ENCODE measurements at regions not wholly inside any gene's neighbourhood (a gene's known extent, or its start where the extent isn't known, plus 50 kb on each side); places are given as distances from the start of the nearest gene placed in this dataset.
A peak's percentile ranks its signal among the peaks of the same experiment; 100 is the strongest.

DNA sequence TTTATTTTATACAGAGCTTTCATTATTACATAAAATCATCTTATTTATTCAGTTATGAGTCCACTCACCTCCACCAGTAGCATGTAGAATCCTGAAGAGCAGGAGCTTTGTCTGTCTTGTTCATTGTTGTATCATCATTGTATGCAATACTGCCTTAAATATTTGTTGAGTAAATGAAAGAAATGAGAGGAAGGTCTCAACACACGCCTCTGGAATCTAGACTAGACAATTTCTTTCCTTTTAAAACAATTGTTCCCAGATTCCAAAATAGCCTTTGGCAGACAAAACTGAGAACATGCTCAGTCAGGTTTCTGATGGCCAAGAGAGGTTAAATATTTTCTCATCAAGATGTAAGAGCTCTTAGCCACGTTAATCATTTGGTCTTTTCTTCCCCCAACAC lies 173.1 kb upstream of the AGR3 start:
- no peak for ATAC-seq (ENCODE audit: low read depth)
- Mint-ChIP-seq H3K36me3 (peaks cover 17% of the 10 kb centered on the region), H3K27ac (no peak overlapping the region), H3K9me3 (peaks cover 15% of the 10 kb centered on the region), H3K4me3 (no peak overlapping the region), H3K27me3 (no peaks in the 10 kb centered on the region), H3K4me1 (peaks cover 29% of the 10 kb centered on the region)
- POLR2A ChIA-PET = interaction anchor here (1.0 to 1.3 kb wide), 2 partner anchors 176 to 243 kb away, joined by 3 to 4 read pairs; partner anchors contain the start of gene AHR
- no peak for DNase-seq

DNA sequence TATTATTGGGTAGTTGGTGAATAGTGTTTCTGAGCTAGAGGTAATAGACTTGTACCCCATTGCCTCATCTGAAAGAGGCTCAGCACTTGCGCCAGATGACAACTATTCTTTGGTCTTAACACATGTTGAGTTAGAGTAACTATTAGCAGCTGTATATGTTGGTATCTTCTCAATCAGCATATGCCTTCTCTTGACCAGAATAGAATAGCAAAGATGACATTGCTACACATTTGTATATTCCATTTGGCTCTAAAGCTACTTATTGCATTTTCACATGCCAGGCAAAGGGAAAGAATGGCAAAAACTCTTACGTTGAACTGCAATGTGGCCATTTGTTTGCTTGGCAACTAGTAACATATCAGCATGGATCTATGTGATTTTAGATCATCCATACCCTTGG lies 173.8 kb upstream of the AGR3 start:
- no peaks in the 10 kb centered on the region for H3K27me3 Mint-ChIP-seq
- DNase-seq (no peak), ATAC-seq (ENCODE audit: low read depth) (no peak)
- no peak overlapping the region for H3K4me3 Mint-ChIP-seq
- peaks cover 16% of the 10 kb centered on the region for H3K9me3 Mint-ChIP-seq
- H3K27ac Mint-ChIP-seq = no peak overlapping the region
- peaks cover 19% of the 10 kb centered on the region for H3K36me3 Mint-ChIP-seq
- POLR2A ChIA-PET = interaction anchor here (1.3 kb wide), 1 partner anchor 243 kb away, joined by 4 read pairs; the partner anchor contains the start of gene AHR
- peaks cover 30% of the 10 kb centered on the region for H3K4me1 Mint-ChIP-seq

DNA sequence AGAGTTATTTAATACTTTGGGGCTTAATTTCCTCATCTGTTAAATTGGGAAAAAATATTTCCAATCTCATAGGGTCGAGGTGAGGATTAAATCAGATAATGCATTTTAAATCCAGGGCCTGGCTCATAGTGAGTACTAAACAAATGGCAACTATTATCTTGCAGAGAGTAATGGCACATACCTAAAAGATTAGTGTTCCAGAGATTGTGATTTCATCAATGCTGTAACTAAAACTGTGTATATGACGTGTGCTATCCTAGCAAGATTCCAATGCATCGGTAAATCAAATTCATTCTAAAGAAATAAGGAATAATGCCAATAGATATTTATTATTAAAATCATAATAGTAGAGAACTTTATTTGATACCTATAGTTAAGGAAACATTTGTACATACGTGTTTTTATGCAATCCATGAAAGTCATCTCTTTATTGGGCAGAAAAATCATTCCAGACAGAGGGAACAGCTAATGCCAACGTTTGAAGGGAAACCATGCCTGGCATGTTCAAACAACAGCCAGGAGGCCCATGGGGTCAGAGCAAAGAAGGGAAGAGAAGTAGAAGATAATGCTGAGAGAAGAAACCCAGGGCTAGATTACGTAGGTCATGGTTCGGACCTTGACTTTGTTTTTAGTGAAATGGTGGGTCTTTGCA lies 174.8 kb upstream of the AGR3 start:
- Mint-ChIP-seq H3K27ac (peak overlapping the region; percentile 72), H3K27me3 (peaks cover 2% of the 10 kb centered on the region), H3K9me3 (peaks cover 16% of the 10 kb centered on the region), H3K4me1 (peaks cover 32% of the 10 kb centered on the region), H3K36me3 (peaks cover 19% of the 10 kb centered on the region), H3K4me3 (peak overlapping the region; percentile 40)
- peak; percentile 41 for ATAC-seq (ENCODE audit: low read depth)
- DNase-seq = no peak
- POLR2A ChIA-PET = interaction anchor here (1.0 to 1.6 kb wide), 2 partner anchors 39 to 242 kb away, joined by 4 read pairs; partner anchors contain the start of gene AHR

DNA sequence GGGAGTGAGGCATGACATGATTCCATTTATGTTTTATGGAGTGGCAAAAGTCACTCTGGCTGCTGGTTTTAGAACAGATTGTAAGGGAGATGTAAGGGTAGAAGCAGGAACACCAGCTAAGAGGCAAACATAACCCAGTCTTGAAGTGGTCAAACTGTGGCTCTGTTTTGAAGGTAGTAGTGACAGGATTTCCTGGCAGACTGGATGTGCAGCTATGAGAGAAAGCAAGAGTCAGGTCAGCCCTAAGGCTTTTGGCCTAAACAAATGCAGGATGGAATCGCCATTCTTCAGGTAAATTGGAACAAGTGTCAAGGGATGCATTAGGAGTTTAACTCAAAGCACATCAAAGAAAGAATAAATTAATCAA lies 175.3 kb upstream of the AGR3 start:
- H3K36me3 Mint-ChIP-seq = peaks cover 14% of the 10 kb centered on the region
- POLR2A ChIA-PET = interaction anchor here (1.0 to 1.6 kb wide), 3 partner anchors 12 to 241 kb away, joined by 3 to 4 read pairs (median 4); partner anchors contain the start of gene AHR

DNA sequence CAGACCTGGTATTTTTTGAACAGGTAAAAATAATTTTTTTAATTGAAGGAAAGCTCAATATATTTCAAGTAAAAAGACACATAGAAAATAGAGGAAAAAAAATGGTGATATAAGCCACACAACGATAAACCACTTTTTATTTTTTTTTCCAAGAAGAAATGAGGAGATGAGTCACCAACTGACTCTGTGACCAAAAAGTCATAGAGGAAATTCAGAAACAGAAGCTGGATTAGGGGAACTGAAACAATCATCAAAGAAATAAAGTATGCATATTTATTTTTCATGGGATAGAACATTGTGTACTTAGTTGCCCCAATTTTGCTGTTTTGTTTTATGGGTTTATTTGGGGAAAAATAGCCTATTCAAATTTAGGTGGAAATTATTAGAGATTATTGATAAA lies 176.8 kb upstream of the AGR3 start:
- ATAC-seq (ENCODE audit: low read depth) = no peak

More for the DNA sequence above, 175.3 kb upstream of the AGR3 start:
- peaks cover 32% of the 10 kb centered on the region for H3K4me1 Mint-ChIP-seq
- DNase-seq (no peak), ATAC-seq (ENCODE audit: low read depth) (peak; percentile 85)
- H3K27me3 Mint-ChIP-seq = peaks cover 2% of the 10 kb centered on the region
- peaks cover 12% of the 10 kb centered on the region for H3K9me3 Mint-ChIP-seq
- H3K27ac Mint-ChIP-seq = peak overlapping the region; percentile 72
- peak overlapping the region; percentile 40 for H3K4me3 Mint-ChIP-seq

DNA sequence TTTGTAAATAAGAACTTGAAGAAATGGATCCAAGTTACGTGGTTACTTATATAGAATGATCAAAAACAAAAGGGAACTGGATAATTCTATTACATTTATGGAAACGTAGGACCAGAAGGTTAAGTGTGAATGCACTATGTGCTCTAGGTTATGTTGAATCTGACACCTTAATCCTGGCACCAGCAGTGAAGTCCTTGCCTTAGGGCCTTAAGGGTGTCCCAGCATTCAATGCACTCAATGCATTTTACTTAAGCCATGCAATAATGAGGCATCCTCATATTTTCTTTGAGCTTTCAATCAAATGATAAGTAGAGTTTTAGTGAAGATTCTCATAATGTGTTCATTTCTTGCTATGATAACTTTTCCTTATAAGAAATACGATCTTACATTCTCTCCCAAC lies 178.3 kb upstream of the AGR3 start:
- DNase-seq = no peak
- ATAC-seq (ENCODE audit: low read depth) = no peak
- no peak overlapping the region for H3K27ac Mint-ChIP-seq
- POLR2A ChIA-PET = no interaction called here
- H3K27me3 Mint-ChIP-seq = peaks cover 2% of the 10 kb centered on the region
- H3K36me3 Mint-ChIP-seq = peaks cover 7% of the 10 kb centered on the region
- peaks cover 34% of the 10 kb centered on the region for H3K4me1 Mint-ChIP-seq
- no peak overlapping the region for H3K4me3 Mint-ChIP-seq
- peaks cover 1% of the 10 kb centered on the region for H3K9me3 Mint-ChIP-seq

More for the DNA sequence above, 176.8 kb upstream of the AGR3 start:
- Mint-ChIP-seq H3K9me3 (peaks cover 4% of the 10 kb centered on the region), H3K27ac (no peak overlapping the region), H3K27me3 (peaks cover 2% of the 10 kb centered on the region), H3K4me3 (peak overlapping the region; percentile 23), H3K36me3 (peaks cover 10% of the 10 kb centered on the region), H3K4me1 (peaks cover 37% of the 10 kb centered on the region)
- DNase-seq = no peak
- POLR2A ChIA-PET = interaction anchor here (0.8 kb wide), 1 partner anchor 240 kb away, joined by 3 read pairs; the partner anchor contains the start of gene AHR

DNA sequence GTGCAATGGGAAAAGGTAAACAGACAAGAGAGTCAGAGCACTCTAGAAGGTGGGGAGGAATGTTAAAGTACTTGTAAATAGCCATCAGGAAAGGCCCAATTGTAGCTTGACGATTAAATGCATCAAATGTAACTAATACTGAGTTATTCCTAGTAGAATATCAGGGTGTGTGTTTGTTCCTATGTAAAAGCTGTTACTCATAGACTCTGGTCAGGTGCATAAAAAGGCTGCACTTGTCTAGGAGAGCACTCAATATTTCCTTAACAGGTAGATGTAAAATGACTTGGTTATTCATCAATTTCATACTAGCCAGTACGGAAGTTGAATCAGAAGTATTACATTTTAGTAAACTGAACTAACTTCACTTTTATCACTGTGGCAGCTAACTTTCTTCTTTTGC lies 179.7 kb upstream of the AGR3 start:
- H3K9me3 Mint-ChIP-seq = peaks cover 3% of the 10 kb centered on the region
- DNase-seq (no peak), ATAC-seq (ENCODE audit: low read depth) (no peak)
- H3K27ac Mint-ChIP-seq = no peak overlapping the region
- H3K4me1 Mint-ChIP-seq = peaks cover 34% of the 10 kb centered on the region
- H3K36me3 Mint-ChIP-seq = peaks cover 4% of the 10 kb centered on the region
- peaks cover 2% of the 10 kb centered on the region for H3K27me3 Mint-ChIP-seq
- no peak overlapping the region for H3K4me3 Mint-ChIP-seq
- POLR2A ChIA-PET = no interaction called here

DNA sequence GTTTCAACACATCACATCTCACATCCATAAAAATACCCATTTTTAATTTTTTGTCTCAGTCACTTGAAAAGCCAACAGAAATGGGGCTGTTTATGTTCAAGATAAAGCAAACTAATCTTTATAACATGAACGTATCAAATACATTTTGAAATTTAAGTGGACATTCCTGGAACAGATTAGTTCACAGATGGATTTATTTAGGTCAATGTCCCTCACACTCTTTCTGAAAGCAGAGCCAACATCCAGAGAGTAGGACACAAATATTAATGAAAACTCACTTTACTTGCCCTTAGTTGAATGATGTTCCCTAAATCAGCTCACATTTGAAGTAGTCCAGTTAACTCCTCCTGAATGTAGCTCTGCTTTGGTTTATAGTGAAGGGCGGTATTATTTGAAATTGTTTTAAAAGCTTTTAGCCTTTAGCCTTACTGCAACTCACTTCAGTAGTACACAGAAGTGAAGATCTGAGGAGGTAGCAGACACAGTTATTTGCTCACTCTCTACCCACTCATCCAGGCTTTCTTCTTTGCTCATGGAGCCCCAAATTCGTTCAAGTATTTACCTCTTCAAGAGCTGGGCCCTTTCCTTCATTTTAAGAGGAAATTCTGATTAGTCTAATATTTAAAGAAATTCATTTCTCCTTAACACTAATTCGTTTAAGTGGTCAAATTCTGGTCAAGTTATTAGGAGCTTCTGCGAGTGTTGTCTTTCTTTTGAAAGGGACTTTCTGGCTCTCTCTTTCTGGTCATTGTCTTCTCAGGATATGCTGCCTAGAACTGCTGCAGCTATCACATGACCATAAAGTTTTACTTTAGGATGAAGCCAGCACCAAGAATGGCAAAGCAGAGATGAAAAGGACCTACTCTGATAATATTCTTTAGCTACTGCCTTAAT lies 180.6 kb upstream of the AGR3 start:
- peaks cover 2% of the 10 kb centered on the region for H3K27me3 Mint-ChIP-seq
- peaks cover 3% of the 10 kb centered on the region for H3K36me3 Mint-ChIP-seq
- H3K4me1 Mint-ChIP-seq = peaks cover 25% of the 10 kb centered on the region
- no peak overlapping the region for H3K4me3 Mint-ChIP-seq
- no peak overlapping the region for H3K27ac Mint-ChIP-seq
- POLR2A ChIA-PET = no interaction called here
- ATAC-seq (ENCODE audit: low read depth) = no peak
- no peak for DNase-seq
- H3K9me3 Mint-ChIP-seq = peaks cover 7% of the 10 kb centered on the region

DNA sequence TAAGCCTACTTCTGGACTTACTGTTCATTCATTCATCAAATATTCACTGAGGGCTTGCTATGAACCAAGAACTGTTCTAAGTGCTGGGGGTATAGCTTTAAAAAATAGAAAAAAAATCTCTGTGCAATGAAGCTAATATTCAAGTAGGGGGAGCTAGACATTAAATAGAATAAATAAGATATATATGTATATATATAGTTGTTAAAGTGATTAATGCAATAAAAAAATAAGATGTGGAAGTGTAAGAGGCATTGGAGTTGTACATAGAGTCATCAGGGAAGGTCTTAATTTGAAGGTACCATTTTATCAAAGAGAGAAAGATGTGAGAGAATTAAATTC lies 181.2 kb upstream of the AGR3 start:
- no peak for ATAC-seq (ENCODE audit: low read depth)
- H3K4me1 Mint-ChIP-seq = peaks cover 19% of the 10 kb centered on the region

DNA sequence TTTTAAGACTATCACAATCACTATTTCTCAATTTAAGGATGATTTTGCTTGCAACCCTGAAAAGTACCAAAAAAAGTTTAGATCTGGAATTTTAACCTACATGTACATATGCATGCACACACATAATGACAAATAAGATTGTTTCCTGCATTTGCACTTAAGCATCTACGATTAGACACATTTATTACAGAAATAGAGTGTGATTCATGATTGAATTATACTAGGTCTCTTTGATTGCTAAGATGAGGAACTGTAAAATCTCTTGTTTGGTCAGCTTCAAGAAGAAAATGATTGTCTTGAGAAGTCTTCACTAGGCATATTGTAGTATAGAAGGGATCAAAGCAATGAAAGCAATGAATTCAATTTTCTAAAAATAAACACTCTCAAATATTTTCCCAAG lies 185.9 kb upstream of the AGR3 start:
- POLR2A ChIA-PET = no interaction called here
- Mint-ChIP-seq H3K4me1 (peaks cover 4% of the 10 kb centered on the region), H3K9me3 (peaks cover 8% of the 10 kb centered on the region), H3K4me3 (no peak overlapping the region), H3K27ac (no peak overlapping the region), H3K36me3 (peaks cover 6% of the 10 kb centered on the region), H3K27me3 (no peaks in the 10 kb centered on the region)
- no peak for DNase-seq
- no peak for ATAC-seq (ENCODE audit: low read depth)

More for the DNA sequence above, 181.2 kb upstream of the AGR3 start:
- H3K9me3 Mint-ChIP-seq = peaks cover 9% of the 10 kb centered on the region
- DNase-seq = no peak
- POLR2A ChIA-PET = no interaction called here
- no peak overlapping the region for H3K4me3 Mint-ChIP-seq
- H3K36me3 Mint-ChIP-seq = peaks cover 3% of the 10 kb centered on the region
- H3K27me3 Mint-ChIP-seq = peaks cover 2% of the 10 kb centered on the region
- H3K27ac Mint-ChIP-seq = no peak overlapping the region

DNA sequence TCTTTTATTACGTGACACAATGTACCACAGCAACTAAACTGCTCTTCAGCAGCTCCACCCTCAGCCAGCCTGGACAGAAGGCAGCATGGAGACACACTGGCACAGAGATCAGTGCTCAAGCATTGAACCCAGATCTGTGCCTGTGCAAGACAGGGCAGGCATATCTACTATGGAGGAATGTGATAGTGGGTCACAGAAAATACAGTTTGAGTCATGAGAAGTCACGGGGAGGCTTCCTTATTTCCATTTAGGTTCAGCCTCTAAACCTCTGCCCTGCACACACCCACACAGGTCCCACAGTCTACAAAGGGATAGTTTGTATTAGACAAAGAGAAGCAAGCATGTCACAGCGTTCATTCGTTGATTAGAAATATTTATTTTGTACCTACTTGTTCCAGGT lies 187.4 kb upstream of the AGR3 start:
- Mint-ChIP-seq H3K36me3 (peaks cover 9% of the 10 kb centered on the region), H3K4me3 (no peak overlapping the region), H3K9me3 (peaks cover 8% of the 10 kb centered on the region), H3K27me3 (no peaks in the 10 kb centered on the region), H3K4me1 (no peaks in the 10 kb centered on the region), H3K27ac (no peak overlapping the region)
- ATAC-seq (ENCODE audit: low read depth) (no peak), DNase-seq (no peak)
- POLR2A ChIA-PET = no interaction called here

DNA sequence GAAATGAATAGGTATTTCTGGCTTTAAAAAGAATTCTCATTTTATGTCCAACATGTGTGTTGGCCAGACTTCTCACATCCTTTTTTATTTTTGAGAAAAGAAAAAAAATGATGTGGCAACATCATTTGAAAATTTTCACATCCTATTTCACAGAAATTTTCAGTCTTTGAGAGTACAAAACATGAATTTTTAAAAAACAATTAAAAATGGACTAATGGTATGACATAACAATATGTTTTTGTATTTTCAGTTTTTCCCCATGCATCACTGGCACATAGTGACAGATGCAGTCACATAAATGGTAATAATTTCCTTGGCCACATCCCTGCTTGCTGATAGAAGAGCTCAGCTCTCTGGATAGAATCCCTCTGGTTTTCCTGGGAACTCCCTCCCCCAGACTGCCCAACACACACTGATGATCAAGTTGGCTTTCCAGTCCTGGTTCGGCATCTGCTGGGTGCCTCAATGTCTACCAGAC lies 188.5 kb upstream of the AGR3 start:
- H3K9me3 Mint-ChIP-seq = peaks cover 10% of the 10 kb centered on the region
- POLR2A ChIA-PET = no interaction called here
- H3K4me1 Mint-ChIP-seq = no peaks in the 10 kb centered on the region
- DNase-seq (no peak), ATAC-seq (ENCODE audit: low read depth) (no peak)
- no peak overlapping the region for H3K27ac Mint-ChIP-seq
- H3K27me3 Mint-ChIP-seq = no peaks in the 10 kb centered on the region
- H3K36me3 Mint-ChIP-seq = peaks cover 10% of the 10 kb centered on the region
- no peak overlapping the region for H3K4me3 Mint-ChIP-seq

DNA sequence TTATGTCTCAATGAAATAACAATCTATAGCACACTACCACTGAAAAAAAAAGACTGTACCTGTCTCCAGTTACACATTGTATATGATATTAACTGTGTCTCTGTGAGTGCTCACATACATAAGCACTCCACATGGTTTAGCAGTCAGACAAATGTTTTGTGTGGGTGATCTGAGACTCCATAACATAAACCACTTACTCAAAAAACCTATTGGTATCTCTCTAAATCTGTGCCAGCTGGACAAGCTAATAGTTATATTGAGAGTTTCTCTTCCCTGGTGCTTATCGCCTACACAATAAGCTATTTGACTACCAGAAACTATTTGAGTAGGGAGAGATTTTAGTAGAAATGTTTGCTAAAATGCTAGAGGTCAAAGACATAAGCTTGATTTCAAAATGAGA lies 190.1 kb upstream of the AGR3 start:
- POLR2A ChIA-PET = no interaction called here
- H3K36me3 Mint-ChIP-seq = peaks cover 10% of the 10 kb centered on the region
- no peak for DNase-seq
- H3K27me3 Mint-ChIP-seq = no peaks in the 10 kb centered on the region
- H3K4me3 Mint-ChIP-seq = no peak overlapping the region
- H3K9me3 Mint-ChIP-seq = peaks cover 8% of the 10 kb centered on the region
- no peak overlapping the region for H3K27ac Mint-ChIP-seq
- H3K4me1 Mint-ChIP-seq = no peaks in the 10 kb centered on the region
- no peak for ATAC-seq (ENCODE audit: low read depth)
